Kidney epithelial cell (primary cell): ENCODE measurements at regions not wholly inside any gene's neighbourhood (a gene's known extent, or its start where the extent isn't known, plus 50 kb on each side); places are given as distances from the start of the nearest gene placed in this dataset.

Experiments used
- DNase-seq: peaks from one replicate; pipeline ENCODE4 v3.0.0-alpha.2; 2010; ENCODE audit warnings: low read depth
- H3K27me3 ChIP-seq: 2 replicates; pipeline ENCODE4 v1.6.0; 2011; ENCODE audit warnings: low read length; ENCODE audit not compliant: control insufficient read depth, insufficient read depth
- H3K36me3 ChIP-seq: 2 replicates; pipeline ENCODE4 v1.5.1; 2011; ENCODE audit warnings: low read length; ENCODE audit not compliant: control insufficient read depth, insufficient read depth
- H3K4me3 ChIP-seq: 2 replicates; pipeline ENCODE4 v1.5.1; 2011; ENCODE audit warnings: low read depth, mild to moderate bottlenecking, control low read depth, low read length
- CTCF ChIP-seq: IDR thresholded peaks from 2 replicates; pipeline ENCODE4 v1.5.1; 2011; ENCODE audit warnings: mild to moderate bottlenecking, moderate library complexity, low read length, control low read depth, inconsistent platforms; ENCODE audit not compliant: insufficient read depth, poor library complexity, severe bottlenecking

GRCh38 chr9:108083796-108084352 is 594.3 kb upstream of the KLF4 start:
- Histone ChIP-seq H3K36me3 (no peaks in the 10 kb centered on the region), H3K27me3 (no peaks in the 10 kb centered on the region), H3K4me3 (no peak overlapping the region)
- no peak for DNase-seq
- no peak for TF ChIP-seq CTCF

GRCh38 chr9:108083160-108083750 is 593.7 kb upstream of the KLF4 start:
- no peak for TF ChIP-seq CTCF
- Histone ChIP-seq H3K27me3 (no peaks in the 10 kb centered on the region), H3K36me3 (no peaks in the 10 kb centered on the region), H3K4me3 (no peak overlapping the region)
- no peak for DNase-seq

GRCh38 chr9:108081112-108081511 is 591.5 kb upstream of the KLF4 start:
- DNase-seq, result no peak
- Histone ChIP-seq H3K27me3 (no peaks in the 10 kb centered on the region), H3K4me3 (no peak overlapping the region), H3K36me3 (no peaks in the 10 kb centered on the region)
- no peak for TF ChIP-seq CTCF

GRCh38 chr9:108080285-108080684 is 590.7 kb upstream of the KLF4 start:
- DNase-seq, result no peak
- Histone ChIP-seq H3K4me3 (no peak overlapping the region), H3K36me3 (no peaks in the 10 kb centered on the region), H3K27me3 (no peaks in the 10 kb centered on the region)
- TF ChIP-seq CTCF, result no peak

GRCh38 chr9:108078811-108079210 is 589.2 kb upstream of the KLF4 start:
- no peak for TF ChIP-seq CTCF
- no peak for DNase-seq

DNA sequence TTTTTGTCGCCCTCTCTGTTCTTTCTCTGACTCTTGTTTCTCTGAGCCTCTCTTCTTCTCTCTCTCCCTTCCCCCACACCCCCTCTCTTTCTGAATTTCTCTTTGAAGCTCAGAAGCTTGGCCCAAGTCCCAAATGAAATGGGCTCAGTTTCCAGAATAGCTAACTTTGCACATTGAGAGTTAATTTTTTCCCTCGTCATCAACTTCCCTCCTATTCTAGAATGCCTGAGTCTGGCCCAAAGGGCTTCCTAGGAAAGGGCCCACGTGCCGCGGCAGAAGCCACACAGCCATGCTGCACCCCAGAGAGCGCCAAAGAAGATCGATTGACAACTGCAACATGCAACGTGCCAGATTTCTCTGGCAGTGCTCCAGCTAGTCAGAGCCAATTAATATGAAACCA is 588.8 kb upstream of the KLF4 start:
- no peak for DNase-seq
- no peak overlapping the region for H3K4me3 ChIP-seq
- TF ChIP-seq CTCF, result no peak
- no peaks in the 10 kb centered on the region for H3K27me3 ChIP-seq
- no peaks in the 10 kb centered on the region for H3K36me3 ChIP-seq

More at GRCh38 chr9:108078811-108079210, 589.2 kb upstream of the KLF4 start:
- no peak overlapping the region for H3K4me3 ChIP-seq
- H3K36me3 ChIP-seq, result no peaks in the 10 kb centered on the region
- no peaks in the 10 kb centered on the region for H3K27me3 ChIP-seq
